ENCODE measurements at regions not wholly inside any gene's neighbourhood (a gene's known extent, or its start where the extent isn't known, plus 50 kb on each side); places are given as distances from the start of the nearest gene placed in this dataset.
"Not testable (repeated sequence)": the region's sequence is repeated elsewhere in the genome, so short reads cannot be mapped to it uniquely, and the experiment has no call there.

DNA sequence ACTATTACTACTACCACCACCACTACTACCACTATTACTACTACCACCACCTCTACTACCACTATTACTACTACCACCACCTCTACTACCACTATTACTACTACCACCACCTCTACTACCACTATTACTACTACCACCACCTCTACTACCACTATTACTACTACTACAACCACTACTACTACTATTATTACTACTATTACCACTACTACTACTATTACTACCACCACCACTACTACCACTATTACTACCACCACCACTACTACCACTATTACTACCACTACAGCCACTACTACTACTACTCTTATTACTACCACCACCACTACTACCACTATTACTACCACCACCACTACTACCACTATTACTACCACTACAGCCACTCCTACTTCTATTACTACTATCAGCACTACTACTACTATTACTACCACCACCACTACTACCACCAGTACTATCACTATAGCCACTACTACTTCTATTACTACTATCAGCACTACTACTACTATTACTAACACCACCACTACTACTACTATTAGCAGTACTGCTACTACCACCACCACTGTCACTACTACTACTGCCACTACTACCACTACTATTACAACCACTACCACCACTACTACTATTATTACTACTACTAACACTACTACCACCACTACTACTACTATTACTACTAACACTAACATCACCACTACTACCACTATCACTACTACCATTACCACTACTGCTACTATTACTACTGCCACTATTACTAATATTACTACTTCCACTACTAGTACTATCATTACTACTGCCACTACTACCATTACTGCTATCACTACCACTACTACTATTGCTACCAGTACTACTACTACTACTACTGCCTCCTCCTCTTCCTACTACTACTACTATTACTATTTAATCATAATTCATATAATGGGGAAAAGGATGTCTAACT is 669.2 kb upstream of the SOX11 start:
- TF ChIP-seq POLR2A (IDR thresholded peaks at IDR 0.05; ENCODE audit: low read length); GATA1 (IDR thresholded peaks at IDR 0.05; ENCODE audit: low read depth, low read length): not testable (repeated sequence)
